IMR-90 (cell line): ENCODE measurements at regions not wholly inside any gene's neighbourhood (a gene's known extent, or its start where the extent isn't known, plus 50 kb on each side); places are given as distances from the start of the nearest gene placed in this dataset.

Experiments used
- ATAC-seq: fragments of 200-7000 bp; cut with Tn5 transposase; 2 replicates; pipeline ENCODE4 v1.9.1; 2020; ENCODE audit warnings: low read depth, mild to moderate bottlenecking, moderate library complexity
- BruUV-seq: library from RNA; stranded (reverse); fragments of 400-500 nt; replicated peaks from 2 replicates; lab custom pipeline; 2021; lab: Mats Ljungman, UMichigan
- CTCF ChIA-PET: fragments of 300-600 bp; formaldehyde crosslinking; extraction: SDS; loops from one replicate; lab custom pipeline; 2021; ENCODE audit warnings: antibody characterized with exemption; lab: Yijun Ruan, JAX
- POLR2A ChIA-PET: fragments of 300-600 bp; sonication (Branson Sonifier 250); formaldehyde crosslinking; loops from one replicate; lab custom pipeline; 2022; ENCODE audit warnings: antibody characterized with exemption; ENCODE audit not compliant: unreplicated experiment; lab: Charles Lee
- DNase-seq: peaks from one replicate; pipeline ENCODE4 v3.0.0; 2013
- H2AFZ ChIP-seq: replicated peaks from 2 replicates; pipeline ENCODE3; 2013; ENCODE audit warnings: low read length, mild to moderate bottlenecking; ENCODE audit not compliant: poor library complexity
- H2AK5ac ChIP-seq: 2 replicates; pipeline ENCODE4 v1.6.1; 2013; ENCODE audit warnings: low read depth, low read length, inconsistent platforms
- H2AK9ac ChIP-seq: replicated peaks from 2 replicates; pipeline ENCODE3; 2013; ENCODE audit warnings: mild to moderate bottlenecking, low read depth, low read length, moderate library complexity; ENCODE audit not compliant: poor library complexity
- H2BK120ac ChIP-seq: 2 replicates; pipeline ENCODE4 v1.6.1; 2013; ENCODE audit warnings: low read depth, low read length, inconsistent platforms
- H2BK15ac ChIP-seq: 3 replicates; pipeline ENCODE4 v1.6.1; 2013; ENCODE audit warnings: low read depth, low read length, inconsistent platforms
- H2BK20ac ChIP-seq: 2 replicates; pipeline ENCODE4 v1.6.1; 2013; ENCODE audit warnings: low read depth, mild to moderate bottlenecking, inconsistent platforms, low read length, moderate library complexity
- H2BK5ac ChIP-seq: 2 replicates; pipeline ENCODE4 v1.6.1; 2013; ENCODE audit warnings: mild to moderate bottlenecking, low read depth, low read length, inconsistent platforms; ENCODE audit not compliant: poor library complexity, severe bottlenecking
- H3K14ac ChIP-seq: replicated peaks from 2 replicates; pipeline ENCODE4 v1.6.1; 2013; ENCODE audit warnings: low read depth, low read length, inconsistent platforms
- H3K18ac ChIP-seq: 2 replicates; pipeline ENCODE4 v1.6.1; 2013; ENCODE audit warnings: low read depth, low read length, control low read depth
- H3K23ac ChIP-seq: 2 replicates; pipeline ENCODE4 v1.6.1; 2013; ENCODE audit warnings: low read depth, low read length, inconsistent platforms
- H3K27ac ChIP-seq: 2 replicates; pipeline ENCODE4 v1.5.1; 2013; ENCODE audit warnings: mild to moderate bottlenecking, control low read depth, low read length; ENCODE audit not compliant: insufficient read depth
- H3K27me3 ChIP-seq: 2 replicates; pipeline ENCODE4 v1.6.1; 2013; ENCODE audit warnings: low read length; ENCODE audit not compliant: control insufficient read depth, insufficient read depth
- H3K36me3 ChIP-seq: 2 replicates; pipeline ENCODE4 v1.6.1; 2013; ENCODE audit warnings: low read length, mixed read lengths; ENCODE audit not compliant: control insufficient read depth, insufficient read depth
- H3K4ac ChIP-seq: 2 replicates; pipeline ENCODE4 v1.6.1; 2013; ENCODE audit warnings: low read depth, low read length, inconsistent platforms
- H3K4me1 ChIP-seq: 2 replicates; pipeline ENCODE4 v1.6.1; 2013; ENCODE audit warnings: low read length, mixed read lengths; ENCODE audit not compliant: control insufficient read depth, insufficient read depth
- H3K4me2 ChIP-seq: 2 replicates; pipeline ENCODE4 v1.6.1; 2013; ENCODE audit warnings: low read depth, mild to moderate bottlenecking, control low read depth, low read length, moderate library complexity
- H3K4me3 ChIP-seq: 2 replicates; pipeline ENCODE4 v1.5.1; 2013; ENCODE audit warnings: low read depth, mild to moderate bottlenecking, control low read depth, low read length, moderate library complexity; ENCODE audit not compliant: insufficient read depth
- H3K56ac ChIP-seq: 2 replicates; pipeline ENCODE4 v1.6.1; 2013; ENCODE audit warnings: low read length, inconsistent platforms; ENCODE audit not compliant: insufficient read depth; ENCODE audit errors: extremely low read depth
- H3K79me1 ChIP-seq, 2 experiments: 2 replicates each; pipeline ENCODE4 v1.6.1; 2013; ENCODE audit warnings: low read length in 2 of 2, inconsistent platforms in 1 of 2, low read depth in 1 of 2
- H3K9ac ChIP-seq: 2 replicates; pipeline ENCODE4 v1.6.1; 2013; ENCODE audit warnings: low read depth, low read length, control low read depth
- H3K9me1 ChIP-seq: 2 replicates; pipeline ENCODE4 v1.6.1; 2013; ENCODE audit warnings: low read length, inconsistent platforms; ENCODE audit not compliant: insufficient read depth
- H3K9me3 ChIP-seq: 2 replicates; pipeline ENCODE4 v1.6.1; 2013; ENCODE audit warnings: low read length; ENCODE audit not compliant: control insufficient read depth, insufficient read depth
- H4K20me1 ChIP-seq: 2 replicates; pipeline ENCODE4 v1.6.1; 2013; ENCODE audit warnings: low read length, inconsistent platforms; ENCODE audit not compliant: insufficient read depth
- H4K5ac ChIP-seq: 2 replicates; pipeline ENCODE4 v1.6.1; 2013; ENCODE audit warnings: mild to moderate bottlenecking, low read depth, low read length, control low read depth
- H4K8ac ChIP-seq, 2 experiments: 2 replicates each; pipeline ENCODE4 v1.6.1; 2013; ENCODE audit warnings: low read depth in 2 of 2, low read length in 2 of 2, control low read depth in 1 of 2, inconsistent platforms in 1 of 2
- H4K91ac ChIP-seq: 2 replicates; pipeline ENCODE4 v1.6.1; 2013; ENCODE audit warnings: low read depth, low read length, inconsistent platforms; ENCODE audit not compliant: insufficient read depth
- BHLHE40 ChIP-seq: fragments of 150-350 bp; IDR thresholded peaks from 2 replicates; pipeline ENCODE4 v1.6.1; 2016; ENCODE audit warnings: mild to moderate bottlenecking, low read depth, low read length
- CEBPB ChIP-seq: IDR thresholded peaks from 2 replicates; pipeline ENCODE4 v1.6.1; 2012; ENCODE audit warnings: low read depth, low read length, improper control_type of control experiment
- CHD1 ChIP-seq: IDR thresholded peaks from 2 replicates; pipeline ENCODE4 v1.6.1; 2012; ENCODE audit warnings: low read depth, low read length, improper control_type of control experiment
- FOS ChIP-seq: fragments of 150-350 bp; IDR thresholded peaks from 2 replicates; pipeline ENCODE4 v1.6.1; 2016; ENCODE audit warnings: low read depth, low read length
- MAZ ChIP-seq: IDR thresholded peaks from 2 replicates; pipeline ENCODE4 v1.6.1; 2012; ENCODE audit warnings: low read depth, mild to moderate bottlenecking, low read length, improper control_type of control experiment, moderate library complexity, borderline replicate concordance
- NFE2L2 ChIP-seq: fragments of 150-350 bp; IDR thresholded peaks from 2 replicates; pipeline ENCODE4 v1.6.1; 2016; ENCODE audit warnings: low read depth, mild to moderate bottlenecking, low read length
- POLR2A ChIP-seq: IDR thresholded peaks from 2 replicates; pipeline ENCODE4 v1.6.1; 2012; ENCODE audit warnings: mild to moderate bottlenecking, low read depth, low read length
- RAD21 ChIP-seq: IDR thresholded peaks from 2 replicates; pipeline ENCODE4 v1.6.1; 2012; ENCODE audit warnings: low read length, improper control_type of control experiment
- RCOR1 ChIP-seq: IDR thresholded peaks from 2 replicates; pipeline ENCODE4 v1.6.1; 2012; ENCODE audit warnings: mild to moderate bottlenecking, low read length, improper control_type of control experiment; ENCODE audit not compliant: insufficient replicate concordance
- RFX5 ChIP-seq: IDR thresholded peaks from 2 replicates; pipeline ENCODE4 v1.8.0; 2012; ENCODE audit warnings: low read depth, mild to moderate bottlenecking, low read length, moderate library complexity
- SMC3 ChIP-seq: fragments of 150-350 bp; IDR thresholded peaks from 2 replicates; pipeline ENCODE4 v1.6.1; 2016; ENCODE audit warnings: low read depth, mild to moderate bottlenecking, antibody characterized with exemption, low read length, moderate library complexity
- USF2 ChIP-seq: fragments of 150-350 bp; IDR thresholded peaks from 2 replicates; pipeline ENCODE4 v1.6.1; 2017; ENCODE audit warnings: mild to moderate bottlenecking, antibody characterized with exemption, low read length, low read depth
- dilution Hi-C: fragments of 300-500 bp; cut with HindIII; formaldehyde crosslinking; loops from one replicate; pipeline ENCODE4 v1.14.3; 2018; ENCODE audit warnings: low sequenced_read_pairs; ENCODE audit not compliant: unreplicated experiment
- in situ Hi-C: fragments of 300-500 bp; cut with MboI; formaldehyde crosslinking; loops from 3 replicates; pipeline ENCODE4 v1.14.3; 2019; ENCODE audit warnings: low sequenced_read_pairs, inconsistent platforms, mixed read lengths
- intact Hi-C: fragments of 100-400 bp; cut with micrococcal nuclease; formaldehyde crosslinking; loops from 2 replicates; pipeline ENCODE4 v1.10.0; 2022
- TF ChIP-seq, protein P1 (sequence below): conservative IDR thresholded peaks from 2 replicates; pipeline ENCODE4 v1.5.1; 2012; ENCODE audit warnings: mild to moderate bottlenecking, low read depth, low read length, improper control_type of control experiment

DNA sequence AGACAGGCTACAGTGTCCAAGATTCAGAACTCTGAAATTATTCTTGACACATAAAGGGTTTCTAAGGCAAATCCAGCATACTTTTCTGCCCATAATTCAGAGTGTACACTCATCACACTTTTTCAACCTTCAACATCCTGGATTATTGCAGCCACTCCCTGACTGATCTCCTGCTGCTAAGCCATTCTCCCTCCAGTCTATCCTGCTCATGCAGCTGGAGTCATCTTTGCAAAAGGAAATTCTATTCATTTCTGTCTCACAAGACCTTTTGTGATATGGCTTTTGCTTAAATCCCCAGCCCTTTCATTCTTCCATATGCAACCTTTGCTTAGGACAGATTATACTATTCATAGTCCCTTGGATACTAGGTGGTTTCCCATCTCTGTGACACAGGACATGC is 236.1 kb upstream of the LDB2 start:
- dilution Hi-C loops: no loop called here
- H2BK120ac ChIP-seq: no peak overlapping the region
- no peak overlapping the region for H3K27ac ChIP-seq

More for the DNA sequence above, 236.1 kb upstream of the LDB2 start:
- H3K4me2 ChIP-seq: no peak overlapping the region
- H3K56ac ChIP-seq: no peak overlapping the region
- H3K36me3 ChIP-seq: no peaks in the 10 kb centered on the region
- peaks cover 13% of the 10 kb centered on the region for H3K9me3 ChIP-seq
- no peak overlapping the region for H3K9ac ChIP-seq
- no peak overlapping the region for H3K4ac ChIP-seq
- no peak overlapping the region; the same call in 1 of the 2 replicates for H4K91ac ChIP-seq
- no peak overlapping the region for H2AFZ ChIP-seq
- no peaks in the 10 kb centered on the region for H3K9me1 ChIP-seq
- 0 out of 3 replicates have a peak overlapping the region, but pooled peaks have one; percentile 3 for H2BK15ac ChIP-seq
- H3K23ac ChIP-seq: no peak overlapping the region
- 0 out of 2 replicates have a peak overlapping the region, but pooled peaks have one; percentile 9 for H2BK20ac ChIP-seq
- H2BK5ac ChIP-seq: peak overlapping the region; percentile 3
- ATAC-seq: no peak
- H3K14ac ChIP-seq: no peak overlapping the region
- no peak overlapping the region for H3K18ac ChIP-seq
- BruUV-seq: no TSS peak
- no peak overlapping the region for H4K5ac ChIP-seq
- ChIA-PET POLR2A (no interaction called here), CTCF (no interaction called here)
- no peaks in the 10 kb centered on the region for H3K27me3 ChIP-seq
- no peak overlapping the region for H4K8ac ChIP-seq
- no peak overlapping the region for H2AK5ac ChIP-seq
- DNase-seq: no peak
- no peak overlapping the region for H2AK9ac ChIP-seq
- H3K4me3 ChIP-seq: no peak overlapping the region
- in situ Hi-C loops (no loop called here), intact Hi-C loops (no loop called here)
- no peaks in the 10 kb centered on the region for H3K79me1 ChIP-seq
- H3K4me1 ChIP-seq: no peaks in the 10 kb centered on the region; the same call in 1 of the 2 replicates
- H4K20me1 ChIP-seq: no peaks in the 10 kb centered on the region
- no peak for TF ChIP-seq MAZ
- TF ChIP-seq RCOR1: no peak
- TF ChIP-seq POLR2A: no peak
- TF ChIP-seq, protein P1, sequence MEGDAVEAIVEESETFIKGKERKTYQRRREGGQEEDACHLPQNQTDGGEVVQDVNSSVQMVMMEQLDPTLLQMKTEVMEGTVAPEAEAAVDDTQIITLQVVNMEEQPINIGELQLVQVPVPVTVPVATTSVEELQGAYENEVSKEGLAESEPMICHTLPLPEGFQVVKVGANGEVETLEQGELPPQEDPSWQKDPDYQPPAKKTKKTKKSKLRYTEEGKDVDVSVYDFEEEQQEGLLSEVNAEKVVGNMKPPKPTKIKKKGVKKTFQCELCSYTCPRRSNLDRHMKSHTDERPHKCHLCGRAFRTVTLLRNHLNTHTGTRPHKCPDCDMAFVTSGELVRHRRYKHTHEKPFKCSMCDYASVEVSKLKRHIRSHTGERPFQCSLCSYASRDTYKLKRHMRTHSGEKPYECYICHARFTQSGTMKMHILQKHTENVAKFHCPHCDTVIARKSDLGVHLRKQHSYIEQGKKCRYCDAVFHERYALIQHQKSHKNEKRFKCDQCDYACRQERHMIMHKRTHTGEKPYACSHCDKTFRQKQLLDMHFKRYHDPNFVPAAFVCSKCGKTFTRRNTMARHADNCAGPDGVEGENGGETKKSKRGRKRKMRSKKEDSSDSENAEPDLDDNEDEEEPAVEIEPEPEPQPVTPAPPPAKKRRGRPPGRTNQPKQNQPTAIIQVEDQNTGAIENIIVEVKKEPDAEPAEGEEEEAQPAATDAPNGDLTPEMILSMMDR: no peak
- TF ChIP-seq FOS: no peak
- no peak for TF ChIP-seq USF2
- TF ChIP-seq RFX5: no peak
- no peak for TF ChIP-seq SMC3
- no peak for TF ChIP-seq NFE2L2
- TF ChIP-seq CEBPB: no peak
- no peak for TF ChIP-seq RAD21
- no peak for TF ChIP-seq CHD1
- TF ChIP-seq BHLHE40: no peak
